ENCODE measurements at regions not wholly inside any gene's neighbourhood (a gene's known extent, or its start where the extent isn't known, plus 50 kb on each side); places are given as distances from the start of the nearest gene placed in this dataset.

- Histone ChIP-seq H3K4me3 (no peak overlapping the region), H3K79me2 (no peaks in the 10 kb centered on the region), H4K20me1 (ENCODE audit: insufficient read depth, poor library complexity, severe bottlenecking) (no peaks in the 10 kb centered on the region), H3K27ac (no peak overlapping the region), H3K36me3 (replicated peaks; ENCODE audit: insufficient read depth, low read depth) (no peaks in the 10 kb centered on the region), H3K4me2 (no peak overlapping the region), H3K9me2 (replicated peaks; ENCODE audit: insufficient read depth) (no peaks in the 10 kb centered on the region), H3K9me3 (ENCODE audit: low read depth) (no peaks in the 10 kb centered on the region), H3K4me1 (ENCODE audit: insufficient read depth) (no peaks in the 10 kb centered on the region), H2AFZ (no peak overlapping the region), H3K27me3 (no peaks in the 10 kb centered on the region)
- TF ChIP-seq EZH2 (IDR thresholded peaks at IDR 0.05; ENCODE audit: borderline replicate concordance) = no peak
- no peak for TF ChIP-seq EZH2phosphoT487 (IDR thresholded peaks at IDR 0.05; ENCODE audit: low read depth, severe bottlenecking, unreplicated experiment)
- TF ChIP-seq, protein P1, sequence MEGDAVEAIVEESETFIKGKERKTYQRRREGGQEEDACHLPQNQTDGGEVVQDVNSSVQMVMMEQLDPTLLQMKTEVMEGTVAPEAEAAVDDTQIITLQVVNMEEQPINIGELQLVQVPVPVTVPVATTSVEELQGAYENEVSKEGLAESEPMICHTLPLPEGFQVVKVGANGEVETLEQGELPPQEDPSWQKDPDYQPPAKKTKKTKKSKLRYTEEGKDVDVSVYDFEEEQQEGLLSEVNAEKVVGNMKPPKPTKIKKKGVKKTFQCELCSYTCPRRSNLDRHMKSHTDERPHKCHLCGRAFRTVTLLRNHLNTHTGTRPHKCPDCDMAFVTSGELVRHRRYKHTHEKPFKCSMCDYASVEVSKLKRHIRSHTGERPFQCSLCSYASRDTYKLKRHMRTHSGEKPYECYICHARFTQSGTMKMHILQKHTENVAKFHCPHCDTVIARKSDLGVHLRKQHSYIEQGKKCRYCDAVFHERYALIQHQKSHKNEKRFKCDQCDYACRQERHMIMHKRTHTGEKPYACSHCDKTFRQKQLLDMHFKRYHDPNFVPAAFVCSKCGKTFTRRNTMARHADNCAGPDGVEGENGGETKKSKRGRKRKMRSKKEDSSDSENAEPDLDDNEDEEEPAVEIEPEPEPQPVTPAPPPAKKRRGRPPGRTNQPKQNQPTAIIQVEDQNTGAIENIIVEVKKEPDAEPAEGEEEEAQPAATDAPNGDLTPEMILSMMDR (IDR thresholded peaks at IDR 0.05; ENCODE audit: poor library complexity) = no peak
- no peak for DNase-seq (ENCODE audit: low spot score)
- 80% methylated on average over 16 of the region's 16 CpGs for WGBS (ENCODE audit: low lambda C conversion rate, missing lambda C conversion rate)
Measured at GRCh38 chr12:131371401-131372170, 339.3 kb upstream of the SFSWAP start.

GRCh38 chr12:131372171-131372475 is 338.8 kb upstream of the SFSWAP start:
- H3K9me3 ChIP-seq (ENCODE audit: low read depth) = no peaks in the 10 kb centered on the region
- no peak overlapping the region for H3K4me2 ChIP-seq
- no peak for DNase-seq (ENCODE audit: low spot score)
- 90% methylated on average over 8 of the region's 8 CpGs for WGBS (ENCODE audit: low lambda C conversion rate, missing lambda C conversion rate)
- H4K20me1 ChIP-seq (ENCODE audit: insufficient read depth, poor library complexity, severe bottlenecking) = no peaks in the 10 kb centered on the region
- no peaks in the 10 kb centered on the region for H3K79me2 ChIP-seq
- no peak overlapping the region for H3K27ac ChIP-seq
- TF ChIP-seq EZH2phosphoT487 (IDR thresholded peaks at IDR 0.05; ENCODE audit: low read depth, severe bottlenecking, unreplicated experiment) (no peak), EZH2 (IDR thresholded peaks at IDR 0.05; ENCODE audit: borderline replicate concordance) (no peak)
- TF ChIP-seq, protein P1 (IDR thresholded peaks at IDR 0.05; ENCODE audit: poor library complexity) = no peak
- no peaks in the 10 kb centered on the region for H3K9me2 ChIP-seq (replicated peaks; ENCODE audit: insufficient read depth)
- no peak overlapping the region for H3K4me3 ChIP-seq
- no peak overlapping the region for H2AFZ ChIP-seq
- no peaks in the 10 kb centered on the region for H3K4me1 ChIP-seq (ENCODE audit: insufficient read depth)
- H3K36me3 ChIP-seq (replicated peaks; ENCODE audit: insufficient read depth, low read depth) = no peaks in the 10 kb centered on the region
- no peaks in the 10 kb centered on the region for H3K27me3 ChIP-seq

DNA sequence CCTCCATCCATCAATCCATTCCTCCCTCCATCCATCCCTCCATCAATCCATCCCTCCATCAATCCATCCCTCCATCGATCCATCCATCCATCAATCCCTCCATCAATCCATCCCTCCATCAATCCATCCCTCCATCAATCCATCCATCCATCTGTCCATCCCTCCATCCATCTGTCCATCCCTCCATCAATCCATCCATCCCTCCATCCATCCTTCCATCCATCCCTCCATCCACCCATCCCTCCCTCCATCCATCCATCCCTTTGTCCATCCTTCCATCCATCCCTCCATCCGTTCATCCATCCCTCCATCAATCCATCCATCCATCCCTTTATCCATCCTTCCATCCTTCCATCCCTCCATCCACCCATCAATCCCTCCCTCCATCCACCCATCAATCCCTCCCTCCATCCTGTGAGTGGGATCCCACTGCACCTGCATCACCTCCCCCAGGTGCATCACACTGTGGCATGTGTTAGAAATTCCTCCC is 338.1 kb upstream of the SFSWAP start:
- WGBS (ENCODE audit: low lambda C conversion rate, missing lambda C conversion rate) = 89% methylated on average over 1 of the region's 2 CpGs

More for the DNA sequence above, 338.1 kb upstream of the SFSWAP start:
- no peak for DNase-seq (ENCODE audit: low spot score)
- no peaks in the 10 kb centered on the region for H3K9me2 ChIP-seq (replicated peaks; ENCODE audit: insufficient read depth)
- no peaks in the 10 kb centered on the region for H3K36me3 ChIP-seq (replicated peaks; ENCODE audit: insufficient read depth, low read depth)
- H3K4me1 ChIP-seq (ENCODE audit: insufficient read depth) = no peaks in the 10 kb centered on the region
- H3K27ac ChIP-seq = no peak overlapping the region
- TF ChIP-seq EZH2 (IDR thresholded peaks at IDR 0.05; ENCODE audit: borderline replicate concordance) (no peak), EZH2phosphoT487 (IDR thresholded peaks at IDR 0.05; ENCODE audit: low read depth, severe bottlenecking, unreplicated experiment) (no peak)
- TF ChIP-seq, protein P1 (IDR thresholded peaks at IDR 0.05; ENCODE audit: poor library complexity) = no peak
- H3K27me3 ChIP-seq = no peaks in the 10 kb centered on the region
- no peaks in the 10 kb centered on the region for H4K20me1 ChIP-seq (ENCODE audit: insufficient read depth, poor library complexity, severe bottlenecking)
- no peak overlapping the region for H2AFZ ChIP-seq
- no peak overlapping the region for H3K4me2 ChIP-seq
- H3K4me3 ChIP-seq = no peak overlapping the region
- no peaks in the 10 kb centered on the region for H3K79me2 ChIP-seq
- no peaks in the 10 kb centered on the region for H3K9me3 ChIP-seq (ENCODE audit: low read depth)
